DMS153 (cell line): ENCODE measurements at regions not wholly inside any gene's neighbourhood (a gene's known extent, or its start where the extent isn't known, plus 50 kb on each side); places are given as distances from the start of the nearest gene placed in this dataset.

Source experiments
- DNase-seq: peaks from one replicate; lab custom pipeline; 2025; lab: John Stamatoyannopoulos, UW

GRCh38 chrX:97666890-97667289 lies 783.2 kb downstream of the RPA4 start:
- DNase-seq, result no peak

DNA sequence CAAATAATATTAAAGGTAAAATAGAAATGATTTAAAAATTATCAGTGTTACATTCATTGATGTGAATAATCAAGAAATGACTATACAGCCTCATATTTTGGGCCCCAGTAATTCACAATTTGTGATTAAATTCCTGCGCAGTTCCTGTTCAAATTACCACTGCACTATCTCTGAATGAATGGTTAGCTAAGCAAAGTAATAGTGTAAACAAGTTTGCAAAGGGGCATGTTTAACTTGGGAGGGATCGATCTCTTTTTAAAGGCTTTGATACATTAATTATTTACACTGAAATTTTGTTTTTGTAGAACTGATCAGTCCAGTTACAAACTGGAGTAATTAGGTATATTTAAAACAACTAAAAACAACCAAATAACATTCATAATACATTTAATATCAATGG lies 784.4 kb downstream of the RPA4 start:
- DNase-seq, result no peak

- DNase-seq, result peak; percentile 91
Measured at GRCh38 chrX:97672138-97672537, 788.4 kb downstream of the RPA4 start.

- DNase-seq, result peak; percentile 89
Measured at GRCh38 chrX:97672608-97673007, 788.9 kb downstream of the RPA4 start.

DNA sequence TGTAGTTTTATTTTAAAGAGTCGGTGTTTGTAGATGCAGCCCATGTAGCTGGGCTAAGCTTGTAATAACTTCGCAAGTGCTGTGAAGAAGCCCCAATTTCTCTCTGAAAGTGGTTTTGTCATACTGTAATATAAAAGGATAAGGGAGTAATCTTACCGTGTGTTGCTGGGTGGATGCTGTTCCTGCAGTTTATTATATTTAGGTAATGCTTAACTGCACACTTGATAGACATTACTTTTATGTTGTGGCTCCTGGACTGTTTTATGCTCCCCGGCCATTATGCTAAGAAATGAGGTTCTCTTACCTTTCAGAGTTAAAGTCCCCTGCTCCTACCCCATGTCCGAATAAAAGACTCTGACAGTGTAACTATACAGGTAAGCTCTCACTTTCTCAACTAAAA lies 789.4 kb downstream of the RPA4 start:
- no peak for DNase-seq

- DNase-seq, result no peak
Measured at GRCh38 chrX:97682991-97683840, 799.5 kb downstream of the RPA4 start.

- no peak for DNase-seq
Measured at GRCh38 chrX:97685753-97686152, 802.0 kb downstream of the RPA4 start.

DNA sequence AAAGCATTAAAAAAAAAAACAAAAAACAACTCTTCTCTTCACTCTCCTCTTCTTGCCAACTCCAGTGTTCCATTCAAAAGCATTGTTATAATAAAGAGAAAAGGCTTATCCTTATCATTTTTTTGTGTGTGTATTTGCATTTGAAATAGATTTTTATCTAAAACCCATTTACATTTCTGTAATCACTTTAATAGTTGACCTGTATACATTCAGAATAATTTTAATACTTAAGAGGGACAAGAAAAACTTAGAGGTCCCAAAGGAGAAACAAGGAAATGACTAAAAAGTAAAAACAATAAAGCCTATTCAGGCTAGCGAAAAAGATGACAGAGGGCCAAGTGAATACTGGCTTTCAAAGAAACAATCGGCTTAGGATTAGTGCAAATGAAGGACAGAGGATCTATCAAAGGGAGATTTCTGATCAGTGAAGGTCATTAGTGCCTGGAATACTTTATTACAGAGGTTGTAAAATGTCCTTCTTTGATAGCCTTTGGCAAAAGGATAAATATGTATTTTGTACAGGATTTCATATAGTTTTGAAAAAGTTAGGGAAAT lies 808.3 kb downstream of the RPA4 start:
- no peak for DNase-seq

DNA sequence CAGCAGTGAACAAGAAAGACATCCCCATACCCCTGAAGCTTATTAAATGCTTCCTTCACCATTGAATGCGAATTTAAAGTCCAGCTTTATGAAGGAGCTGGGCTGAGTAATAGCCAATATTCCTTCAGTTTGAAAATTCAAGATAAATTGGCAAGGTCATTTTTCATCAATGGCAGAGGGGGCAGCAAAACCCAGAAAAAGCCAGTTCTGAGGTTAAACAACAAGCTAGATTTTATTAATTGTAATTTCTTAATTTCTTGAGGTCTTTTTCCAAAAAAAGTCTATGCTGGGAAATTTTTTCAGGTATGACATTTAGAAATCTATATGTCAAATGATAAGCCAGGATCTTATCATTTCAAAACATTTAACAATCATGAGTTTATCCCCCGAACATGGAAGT lies 808.9 kb downstream of the RPA4 start:
- no peak for DNase-seq

DNA sequence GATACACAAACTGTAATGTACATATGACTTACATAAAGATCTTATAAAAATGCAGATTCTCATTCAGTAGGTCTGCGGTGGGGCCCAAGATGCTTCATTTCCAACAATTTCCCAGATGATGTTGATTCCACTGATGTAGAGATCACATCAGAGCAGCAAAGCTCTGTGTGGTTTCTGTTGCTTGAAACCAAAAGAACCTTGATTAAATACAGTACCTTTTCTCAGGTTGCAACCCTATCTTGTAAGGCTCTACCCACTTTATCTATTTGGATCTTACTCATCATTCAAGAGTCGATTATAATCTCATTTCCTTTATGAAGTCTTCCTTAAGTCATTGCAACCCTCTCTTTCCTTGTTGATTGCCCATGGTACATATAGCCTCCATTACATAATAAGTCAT lies 816.8 kb downstream of the RPA4 start:
- no peak for DNase-seq

DNA sequence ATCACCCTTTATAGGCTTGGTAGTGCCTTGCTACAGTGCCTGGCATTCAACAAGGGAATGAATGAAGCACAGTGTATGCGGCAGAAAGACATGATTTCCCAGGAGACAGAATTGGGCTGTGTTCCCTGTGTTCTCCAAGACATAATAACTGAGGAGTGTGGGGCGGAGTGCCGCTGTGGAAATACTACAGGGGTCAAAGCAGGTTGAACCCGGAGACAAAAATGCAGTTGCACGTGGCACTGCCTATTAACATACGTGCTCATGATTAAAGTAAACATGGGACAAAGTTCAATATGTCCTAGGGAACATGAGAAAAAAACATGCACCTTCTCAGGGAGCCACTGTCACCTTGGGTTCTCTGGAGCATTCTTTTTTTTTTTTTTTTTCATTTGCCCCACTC lies 820.8 kb downstream of the RPA4 start:
- DNase-seq, result no peak

DNA sequence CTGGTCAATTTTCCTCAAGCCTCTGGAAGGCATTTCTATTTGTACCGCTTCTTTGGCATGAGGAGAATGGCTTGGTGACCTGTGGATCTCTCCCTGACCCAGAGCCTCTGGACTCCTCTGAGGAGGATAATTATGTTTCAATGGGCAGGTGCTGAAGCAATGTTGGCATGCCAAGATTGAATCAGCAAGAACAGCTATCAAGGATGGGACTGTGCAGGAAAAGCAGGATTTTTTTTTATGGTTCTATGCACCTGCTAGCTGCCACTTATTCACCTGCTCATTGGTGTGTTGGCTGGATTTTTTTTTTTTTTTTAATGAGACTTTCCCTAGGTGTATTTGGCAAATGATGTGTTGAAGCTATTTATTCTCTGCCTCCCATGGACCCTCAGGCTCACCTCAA lies 821.2 kb downstream of the RPA4 start:
- no peak for DNase-seq

DNA sequence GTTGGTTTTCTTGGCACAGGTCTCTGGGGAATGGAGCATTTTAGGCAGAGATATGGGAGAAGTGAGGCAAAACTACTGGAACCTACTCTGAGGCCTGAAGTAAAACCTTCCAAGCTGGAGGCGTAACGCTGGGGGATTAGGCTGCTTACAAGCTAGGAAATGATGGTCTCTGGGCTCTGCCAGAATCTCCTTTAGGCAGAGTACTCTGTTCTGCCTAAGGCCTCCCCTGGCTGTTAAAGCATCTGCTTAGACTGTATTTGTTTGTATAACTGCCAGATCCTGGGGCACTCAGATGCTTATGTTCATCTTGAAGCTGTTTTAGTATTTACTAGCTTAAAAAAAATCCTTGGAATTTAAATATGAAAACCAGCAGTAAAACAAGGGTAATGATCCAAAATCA lies 822.2 kb downstream of the RPA4 start:
- no peak for DNase-seq

GRCh38 chrX:97714072-97714471 lies 830.4 kb downstream of the RPA4 start:
- DNase-seq, result no peak

DNA sequence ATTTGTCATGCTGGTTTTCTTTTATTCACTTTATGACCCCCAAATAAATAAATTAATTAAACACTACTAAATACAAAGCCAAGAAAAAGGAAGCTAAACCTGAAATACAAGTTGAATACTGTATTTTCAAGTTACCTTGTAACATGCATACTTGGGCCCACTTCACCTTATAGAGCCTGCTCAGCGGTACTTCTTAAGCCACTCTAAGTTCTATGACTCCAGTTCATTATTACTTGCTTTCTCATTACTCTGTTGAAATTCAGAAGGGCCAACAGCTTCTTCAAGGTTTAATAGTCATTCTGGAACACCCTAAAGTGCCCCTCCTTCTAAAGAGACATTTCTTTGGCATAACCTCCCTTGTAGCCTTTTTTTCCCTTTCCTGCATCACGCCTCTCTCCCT lies 844.5 kb downstream of the RPA4 start:
- DNase-seq, result no peak

GRCh38 chrX:97740044-97740443 lies 856.3 kb downstream of the RPA4 start:
- no peak for DNase-seq

GRCh38 chrX:97740886-97741285 lies 857.2 kb downstream of the RPA4 start:
- no peak for DNase-seq

- DNase-seq, result no peak
Measured at GRCh38 chrX:97743014-97743413, 859.3 kb downstream of the RPA4 start.

GRCh38 chrX:97747346-97747745 lies 863.6 kb downstream of the RPA4 start:
- DNase-seq, result no peak

DNA sequence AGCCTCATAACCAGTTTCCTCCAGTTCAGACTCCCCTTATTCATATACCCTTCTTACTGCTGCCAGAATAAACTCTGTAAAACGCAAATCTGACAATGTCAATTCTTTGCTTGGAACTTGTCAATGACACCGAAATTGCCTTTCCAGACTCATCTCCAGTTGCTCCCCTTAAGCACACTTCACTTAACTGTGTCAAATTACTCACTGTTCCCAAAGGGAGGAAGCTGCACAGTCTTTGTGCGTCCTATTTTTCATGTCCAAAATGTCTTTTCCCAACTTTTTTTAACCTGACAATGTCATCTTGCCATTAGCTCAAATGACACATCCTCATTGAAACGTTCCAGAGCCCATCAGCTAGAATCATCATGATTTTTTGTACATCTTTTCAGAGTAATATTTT lies 867.3 kb downstream of the RPA4 start:
- no peak for DNase-seq

GRCh38 chrX:97751735-97752134 lies 868.0 kb downstream of the RPA4 start:
- DNase-seq, result no peak

GRCh38 chrX:97756879-97757278 lies 873.2 kb downstream of the RPA4 start:
- DNase-seq, result no peak

GRCh38 chrX:97763391-97763790 lies 879.7 kb downstream of the RPA4 start:
- no peak for DNase-seq

GRCh38 chrX:97763981-97764380 lies 880.3 kb downstream of the RPA4 start:
- no peak for DNase-seq
